ENCODE measurements at regions not wholly inside any gene's neighbourhood (a gene's known extent, or its start where the extent isn't known, plus 50 kb on each side); places are given as distances from the start of the nearest gene placed in this dataset.
"Not testable (repeated sequence)": the region's sequence is repeated elsewhere in the genome, so short reads cannot be mapped to it uniquely, and the experiment has no call there.

GRCh38 chr21:38097789-38098188 lies 159.0 kb upstream of the KCNJ15 start:
- in situ Hi-C loops (cut with MboI; ENCODE audit: low sequenced_read_pairs): no loop called here

GRCh38 chr21:38112219-38112789 lies 144.5 kb upstream of the KCNJ15 start:
- in situ Hi-C loops (cut with MboI; ENCODE audit: low sequenced_read_pairs): no loop called here

GRCh38 chr21:38114717-38115333 lies 142.0 kb upstream of the KCNJ15 start:
- in situ Hi-C loops (cut with MboI; ENCODE audit: low sequenced_read_pairs): no loop called here

- in situ Hi-C loops (cut with MboI; ENCODE audit: low sequenced_read_pairs): no loop called here
Observed at GRCh38 chr21:38115870-38116269, 140.9 kb upstream of the KCNJ15 start.

- in situ Hi-C loops (cut with MboI; ENCODE audit: low sequenced_read_pairs): no loop called here
Observed at GRCh38 chr21:38119793-38120192, 137.0 kb upstream of the KCNJ15 start.

GRCh38 chr21:38120679-38120983 lies 136.2 kb upstream of the KCNJ15 start:
- in situ Hi-C loops (cut with MboI; ENCODE audit: low sequenced_read_pairs): not testable (repeated sequence)

GRCh38 chr21:38120984-38121855 lies 135.6 kb upstream of the KCNJ15 start:
- in situ Hi-C loops (cut with MboI; ENCODE audit: low sequenced_read_pairs): no loop called here

- in situ Hi-C loops (cut with MboI; ENCODE audit: low sequenced_read_pairs): no loop called here
Observed at GRCh38 chr21:38121888-38122720, 134.7 kb upstream of the KCNJ15 start.

- in situ Hi-C loops (cut with MboI; ENCODE audit: low sequenced_read_pairs): no loop called here
Observed at GRCh38 chr21:38123626-38124025, 133.2 kb upstream of the KCNJ15 start.

GRCh38 chr21:38126666-38127303 lies 130.0 kb upstream of the KCNJ15 start:
- in situ Hi-C loops (cut with MboI; ENCODE audit: low sequenced_read_pairs): no loop called here

GRCh38 chr21:38129711-38130110 lies 127.1 kb upstream of the KCNJ15 start:
- in situ Hi-C loops (cut with MboI; ENCODE audit: low sequenced_read_pairs): no loop called here

GRCh38 chr21:38133240-38133639 lies 123.6 kb upstream of the KCNJ15 start:
- in situ Hi-C loops (cut with MboI; ENCODE audit: low sequenced_read_pairs): no loop called here

- in situ Hi-C loops (cut with MboI; ENCODE audit: low sequenced_read_pairs): no loop called here
Observed at GRCh38 chr21:38134084-38134873, 122.5 kb upstream of the KCNJ15 start.

- in situ Hi-C loops (cut with MboI; ENCODE audit: low sequenced_read_pairs): no loop called here
Observed at GRCh38 chr21:38136201-38136600, 120.6 kb upstream of the KCNJ15 start.

- in situ Hi-C loops (cut with MboI; ENCODE audit: low sequenced_read_pairs): no loop called here
Observed at GRCh38 chr21:38139380-38140168, 117.2 kb upstream of the KCNJ15 start.

- in situ Hi-C loops (cut with MboI; ENCODE audit: low sequenced_read_pairs): no loop called here
Observed at GRCh38 chr21:38140207-38140903, 116.4 kb upstream of the KCNJ15 start.

- in situ Hi-C loops (cut with MboI; ENCODE audit: low sequenced_read_pairs): no loop called here
Observed at GRCh38 chr21:38142224-38142623, 114.6 kb upstream of the KCNJ15 start.

- in situ Hi-C loops (cut with MboI; ENCODE audit: low sequenced_read_pairs): no loop called here
Observed at GRCh38 chr21:38144193-38144592, 112.6 kb upstream of the KCNJ15 start.

- in situ Hi-C loops (cut with MboI; ENCODE audit: low sequenced_read_pairs): no loop called here
Observed at GRCh38 chr21:38145104-38145503, 111.7 kb upstream of the KCNJ15 start.

Data from HL-60/S4 treated with phorbol 12-myristate 13-acetate at 8.2 ng/mL for 4 days and 3 days (cell line).